PC-3 (cell line): ENCODE measurements at regions not wholly inside any gene's neighbourhood (a gene's known extent, or its start where the extent isn't known, plus 50 kb on each side); places are given as distances from the start of the nearest gene placed in this dataset.

ENCODE experiments used
- ATAC-seq: fragments of 200-7000 bp; cut with Tn5 transposase; 2 replicates; pipeline ENCODE4 v1.9.1; 2020; ENCODE audit warnings: mild to moderate bottlenecking, moderate library complexity
- BruUV-seq: library from RNA; stranded (reverse); fragments of 400-500 nt; replicated peaks from 2 replicates; lab custom pipeline; 2021; lab: Mats Ljungman, UMichigan
- CTCF ChIA-PET: fragments of 300-600 bp; sonication (Branson Sonifier 250); formaldehyde crosslinking; loops from one replicate; lab custom pipeline; 2022; ENCODE audit warnings: antibody characterized with exemption; lab: Charles Lee
- POLR2A ChIA-PET: fragments of 300-600 bp; sonication (Branson Sonifier 250); formaldehyde crosslinking; loops from one replicate; lab custom pipeline; 2022; ENCODE audit warnings: antibody characterized with exemption; ENCODE audit not compliant: unreplicated experiment; lab: Charles Lee
- DNase-seq: peaks from one replicate; pipeline ENCODE4 v3.0.0-alpha.2; 2015
- H2AFZ ChIP-seq: fragments of 300-600 bp; sonication (generic); 2 replicates; pipeline ENCODE4 v1.6.0; 2016; ENCODE audit warnings: antibody characterized with exemption, low read length
- H3F3A ChIP-seq: fragments of 300-600 bp; sonication (generic); one replicate; pipeline ENCODE4 v1.6.0; 2017; ENCODE audit warnings: antibody characterized with exemption, low read length, control low read depth, mild to moderate bottlenecking; ENCODE audit not compliant: unreplicated experiment
- H3K27ac ChIP-seq: fragments of 300-600 bp; sonication (generic); 2 replicates; pipeline ENCODE4 v1.5.1; 2016; ENCODE audit warnings: mild to moderate bottlenecking, low read length
- H3K27me3 ChIP-seq: fragments of 300-600 bp; sonication (generic); 2 replicates; pipeline ENCODE4 v1.6.1; 2016; ENCODE audit warnings: low read length, mixed read lengths
- H3K36me3 ChIP-seq: fragments of 300-600 bp; sonication (generic); 2 replicates; pipeline ENCODE4 v1.6.1; 2016; ENCODE audit warnings: low read depth, mixed run types, low read length, mixed read lengths
- H3K4me1 ChIP-seq: fragments of 300-600 bp; sonication (generic); 2 replicates; pipeline ENCODE4 v1.5.1; 2016; ENCODE audit warnings: low read length; ENCODE audit not compliant: insufficient read depth
- H3K4me2 ChIP-seq: fragments of 300-600 bp; sonication (generic); 2 replicates; pipeline ENCODE4 v1.6.0; 2016; ENCODE audit warnings: low read length
- H3K4me3 ChIP-seq: fragments of 300-600 bp; sonication (generic); 2 replicates; pipeline ENCODE4 v1.5.1; 2016; ENCODE audit warnings: mild to moderate bottlenecking, low read length, mixed read lengths
- H3K79me2 ChIP-seq: fragments of 300-600 bp; sonication (generic); 2 replicates; pipeline ENCODE4 v1.6.1; 2017; ENCODE audit warnings: low read length, mixed read lengths
- H3K9ac ChIP-seq: fragments of 300-600 bp; sonication (generic); 2 replicates; pipeline ENCODE4 v1.6.0; 2016; ENCODE audit warnings: mild to moderate bottlenecking, low read length
- H3K9me2 ChIP-seq: fragments of 300-600 bp; sonication (generic); replicated peaks from 2 replicates; pipeline ENCODE4 v1.6.1; 2016; ENCODE audit warnings: mixed run types, low read length, mixed read lengths
- H3K9me3 ChIP-seq: fragments of 300-600 bp; sonication (generic); 2 replicates; pipeline ENCODE4 v1.6.1; 2016; ENCODE audit warnings: low read length, mixed read lengths
- H4K20me1 ChIP-seq: fragments of 300-600 bp; sonication (generic); 2 replicates; pipeline ENCODE4 v1.6.1; 2016; ENCODE audit warnings: low read length, mixed read lengths
- EZH2 ChIP-seq: fragments of 300-600 bp; sonication (generic); IDR thresholded peaks from one replicate; pipeline ENCODE4 v1.6.1; 2017; ENCODE audit warnings: antibody characterized with exemption, mild to moderate bottlenecking, low read length; ENCODE audit not compliant: unreplicated experiment
- EZH2phosphoT487 ChIP-seq: fragments of 300-600 bp; sonication (generic); IDR thresholded peaks from 2 replicates; pipeline ENCODE4 v1.6.1; 2018; ENCODE audit warnings: mild to moderate bottlenecking, antibody characterized with exemption, low read length, borderline replicate concordance
- intact Hi-C: fragments of 100-400 bp; cut with micrococcal nuclease; formaldehyde crosslinking; loops from 2 replicates; pipeline ENCODE4 v1.9.0; 2023
- TF ChIP-seq, protein P1 (sequence below): fragments of 300-600 bp; sonication (generic); conservative IDR thresholded peaks from 2 replicates; pipeline ENCODE4 v1.5.1; 2017; ENCODE audit warnings: antibody characterized with exemption, low read depth, mild to moderate bottlenecking, low read length

DNA sequence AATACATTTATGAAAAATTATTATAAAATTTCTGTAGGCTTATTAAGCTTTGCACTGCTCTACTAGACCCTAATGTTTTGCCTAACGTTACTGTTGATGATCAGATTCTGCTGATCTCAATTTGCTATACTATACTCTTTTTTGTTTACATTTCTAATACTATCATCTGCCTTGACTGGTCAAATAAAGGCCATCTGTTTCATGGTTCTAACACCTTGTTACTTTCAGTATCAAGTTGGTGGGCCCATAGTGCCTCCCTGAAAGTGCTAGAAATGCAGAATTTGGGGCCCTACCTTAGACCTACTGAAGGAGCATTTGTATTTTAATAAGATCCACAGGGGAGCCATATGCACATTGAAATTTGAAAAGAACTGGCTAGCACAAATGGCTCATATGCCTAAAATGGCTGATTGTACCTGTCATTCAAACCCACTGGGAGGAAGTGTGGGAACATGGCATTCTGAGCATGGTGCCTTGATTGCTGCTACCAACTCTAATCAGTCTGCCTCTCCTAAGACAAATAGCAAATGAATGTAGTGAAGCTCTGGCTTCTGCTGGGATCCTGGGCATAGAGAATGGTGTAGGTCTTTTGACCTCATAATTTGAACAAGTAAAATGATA is 199.1 kb upstream of the BTBD3 start:
- Histone ChIP-seq H3F3A (no peaks in the 10 kb centered on the region), H3K27me3 (peaks cover 56% of the 10 kb centered on the region), H3K4me2 (no peak overlapping the region), H3K9ac (no peak overlapping the region), H3K4me3 (no peak overlapping the region), H3K36me3 (no peaks in the 10 kb centered on the region), H4K20me1 (no peaks in the 10 kb centered on the region), H3K9me3 (no peaks in the 10 kb centered on the region), H3K9me2 (no peaks in the 10 kb centered on the region), H2AFZ (no peak overlapping the region), H3K27ac (no peak overlapping the region), H3K79me2 (no peaks in the 10 kb centered on the region), H3K4me1 (no peaks in the 10 kb centered on the region)
- DNase-seq (no peak), ATAC-seq (no peak)
- CTCF ChIA-PET: no interaction called here
- TF ChIP-seq EZH2phosphoT487 (no peak), EZH2 (no peak)
- TF ChIP-seq, protein P1, sequence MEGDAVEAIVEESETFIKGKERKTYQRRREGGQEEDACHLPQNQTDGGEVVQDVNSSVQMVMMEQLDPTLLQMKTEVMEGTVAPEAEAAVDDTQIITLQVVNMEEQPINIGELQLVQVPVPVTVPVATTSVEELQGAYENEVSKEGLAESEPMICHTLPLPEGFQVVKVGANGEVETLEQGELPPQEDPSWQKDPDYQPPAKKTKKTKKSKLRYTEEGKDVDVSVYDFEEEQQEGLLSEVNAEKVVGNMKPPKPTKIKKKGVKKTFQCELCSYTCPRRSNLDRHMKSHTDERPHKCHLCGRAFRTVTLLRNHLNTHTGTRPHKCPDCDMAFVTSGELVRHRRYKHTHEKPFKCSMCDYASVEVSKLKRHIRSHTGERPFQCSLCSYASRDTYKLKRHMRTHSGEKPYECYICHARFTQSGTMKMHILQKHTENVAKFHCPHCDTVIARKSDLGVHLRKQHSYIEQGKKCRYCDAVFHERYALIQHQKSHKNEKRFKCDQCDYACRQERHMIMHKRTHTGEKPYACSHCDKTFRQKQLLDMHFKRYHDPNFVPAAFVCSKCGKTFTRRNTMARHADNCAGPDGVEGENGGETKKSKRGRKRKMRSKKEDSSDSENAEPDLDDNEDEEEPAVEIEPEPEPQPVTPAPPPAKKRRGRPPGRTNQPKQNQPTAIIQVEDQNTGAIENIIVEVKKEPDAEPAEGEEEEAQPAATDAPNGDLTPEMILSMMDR: no peak
- BruUV-seq: no TSS peak
- intact Hi-C loops: no loop called here
- POLR2A ChIA-PET: no interaction called here

DNA sequence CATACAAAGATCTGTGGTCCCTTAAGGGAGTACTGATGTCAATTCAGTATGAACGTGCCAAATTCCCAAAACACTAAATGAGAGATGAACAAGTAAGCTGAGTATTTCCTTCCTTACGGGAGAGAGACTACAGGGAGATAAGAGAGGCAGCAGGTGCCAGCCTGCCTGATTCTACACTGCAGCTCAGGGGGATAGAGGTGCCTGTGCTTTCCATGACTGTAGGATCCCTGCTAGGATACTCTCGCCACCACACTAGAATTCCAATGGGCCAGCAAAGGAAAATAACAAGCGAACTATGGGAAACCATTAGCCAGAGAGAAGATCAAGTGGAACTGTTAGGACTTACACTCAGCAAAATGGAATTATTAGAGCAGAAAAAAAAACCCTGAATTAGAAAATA is 198.5 kb upstream of the BTBD3 start:
- POLR2A ChIA-PET: no interaction called here
- no peaks in the 10 kb centered on the region for H3K9me2 ChIP-seq
- TF ChIP-seq, protein P1: no peak
- TF ChIP-seq EZH2phosphoT487 (no peak), EZH2 (no peak)
- no peaks in the 10 kb centered on the region for H3K9me3 ChIP-seq
- no peak overlapping the region for H3K27ac ChIP-seq
- no peaks in the 10 kb centered on the region for H3K36me3 ChIP-seq
- no peaks in the 10 kb centered on the region for H3K79me2 ChIP-seq
- no peaks in the 10 kb centered on the region for H4K20me1 ChIP-seq
- CTCF ChIA-PET: no interaction called here
- no peak overlapping the region for H3K9ac ChIP-seq
- ATAC-seq (no peak), DNase-seq (no peak)
- no peaks in the 10 kb centered on the region for H3K4me1 ChIP-seq
- peaks cover 61% of the 10 kb centered on the region for H3K27me3 ChIP-seq
- no peak overlapping the region for H3K4me2 ChIP-seq
- BruUV-seq: no TSS peak
- intact Hi-C loops: no loop called here
- H3K4me3 ChIP-seq: no peak overlapping the region
- H2AFZ ChIP-seq: no peak overlapping the region
- H3F3A ChIP-seq: no peaks in the 10 kb centered on the region

DNA sequence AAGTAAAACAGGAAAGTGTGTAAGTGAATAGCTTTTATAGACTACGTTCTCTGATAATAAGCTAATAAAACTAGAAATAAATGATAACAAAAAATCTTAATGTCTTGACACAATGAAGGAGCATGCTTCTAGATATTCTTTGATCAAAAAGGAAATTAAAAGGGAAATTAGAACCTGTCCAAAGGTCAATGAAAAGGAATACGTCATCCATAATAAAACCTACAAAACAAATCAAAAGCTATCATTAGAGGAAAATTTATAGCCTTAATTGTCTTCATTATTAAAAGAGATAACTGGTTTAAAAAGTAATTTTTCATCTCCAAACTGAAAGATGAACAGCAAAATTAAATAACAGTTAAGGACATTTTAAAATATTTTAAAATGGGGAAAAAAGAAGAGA is 196.3 kb upstream of the BTBD3 start:
- Histone ChIP-seq H3K9me3 (no peaks in the 10 kb centered on the region), H3F3A (no peaks in the 10 kb centered on the region), H3K9me2 (no peaks in the 10 kb centered on the region), H4K20me1 (no peaks in the 10 kb centered on the region), H3K9ac (no peak overlapping the region), H3K27ac (no peak overlapping the region), H3K36me3 (no peaks in the 10 kb centered on the region), H3K27me3 (peaks cover 57% of the 10 kb centered on the region), H3K4me1 (no peaks in the 10 kb centered on the region), H3K79me2 (no peaks in the 10 kb centered on the region), H3K4me3 (no peak overlapping the region), H2AFZ (no peak overlapping the region), H3K4me2 (no peak overlapping the region)
- TF ChIP-seq EZH2: no peak
- TF ChIP-seq EZH2phosphoT487: no peak
- TF ChIP-seq, protein P1: no peak
- no peak for DNase-seq
- intact Hi-C loops: no loop called here
- no TSS peak for BruUV-seq
- POLR2A ChIA-PET: interaction anchor here (0.7 kb wide), 1 partner anchor 11 kb away, joined by 6 read pairs; no protein-coding TSS in a partner anchor
- CTCF ChIA-PET: no interaction called here
- no peak for ATAC-seq
